Bronchial epithelial cell (primary cell): ENCODE measurements at regions not wholly inside any gene's neighbourhood (a gene's known extent, or its start where the extent isn't known, plus 50 kb on each side); places are given as distances from the start of the nearest gene placed in this dataset.

Source experiments
- DNase-seq: peaks from one replicate; pipeline ENCODE4 v3.0.0-alpha.2; 2010; ENCODE audit warnings: low read depth
- FAIRE-seq: peaks from 2 replicates; lab custom pipeline; 2011; peaks lifted over from hg19 to GRCh38; lab: Jason Lieb, UNC
- H3K27me3 ChIP-seq: 2 replicates; pipeline ENCODE4 v1.5.1; 2011; ENCODE audit warnings: low read length; ENCODE audit not compliant: control insufficient read depth, insufficient read depth
- H3K36me3 ChIP-seq: 2 replicates; pipeline ENCODE4 v1.5.1; 2011; ENCODE audit warnings: low read length; ENCODE audit not compliant: control insufficient read depth, insufficient read depth
- H3K4me3 ChIP-seq: 2 replicates; pipeline ENCODE4 v1.5.1; 2011; ENCODE audit warnings: mild to moderate bottlenecking, low read depth, low read length, control low read depth
- CTCF ChIP-seq: IDR thresholded peaks from 2 replicates; pipeline ENCODE4 v1.5.1; 2011; ENCODE audit warnings: mild to moderate bottlenecking, moderate library complexity, low read length, control low read depth, inconsistent platforms; ENCODE audit not compliant: insufficient read depth, severe bottlenecking

GRCh38 chr9:19937121-19937520, 148.3 kb upstream of the SLC24A2 start:
- H3K36me3 ChIP-seq = no peaks in the 10 kb centered on the region
- no peak for FAIRE-seq
- DNase-seq = no peak
- no peaks in the 10 kb centered on the region for H3K27me3 ChIP-seq
- TF ChIP-seq CTCF = no peak
- no peak overlapping the region for H3K4me3 ChIP-seq

DNA sequence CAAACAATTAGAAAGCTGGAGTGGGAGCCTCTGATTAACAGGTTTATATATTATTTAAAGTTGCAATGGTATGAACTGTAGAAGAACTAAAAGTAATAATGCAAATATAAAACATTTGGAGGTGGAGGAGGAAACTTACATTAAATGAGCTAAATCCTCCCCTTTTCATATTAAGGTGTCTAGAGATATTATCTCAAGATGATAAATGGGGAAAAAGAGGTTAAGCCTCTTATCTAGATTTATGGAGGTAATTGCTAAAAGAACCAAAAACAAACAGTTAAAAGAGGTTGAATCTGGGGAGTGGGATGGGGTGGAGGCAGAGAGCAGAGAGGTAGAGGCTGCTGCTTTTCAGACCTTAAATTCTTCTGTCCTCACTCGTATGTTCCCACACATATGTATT, 147.8 kb upstream of the SLC24A2 start:
- DNase-seq = no peak
- Histone ChIP-seq H3K27me3 (no peaks in the 10 kb centered on the region), H3K36me3 (no peaks in the 10 kb centered on the region), H3K4me3 (no peak overlapping the region)
- no peak for FAIRE-seq
- TF ChIP-seq CTCF = no peak

DNA sequence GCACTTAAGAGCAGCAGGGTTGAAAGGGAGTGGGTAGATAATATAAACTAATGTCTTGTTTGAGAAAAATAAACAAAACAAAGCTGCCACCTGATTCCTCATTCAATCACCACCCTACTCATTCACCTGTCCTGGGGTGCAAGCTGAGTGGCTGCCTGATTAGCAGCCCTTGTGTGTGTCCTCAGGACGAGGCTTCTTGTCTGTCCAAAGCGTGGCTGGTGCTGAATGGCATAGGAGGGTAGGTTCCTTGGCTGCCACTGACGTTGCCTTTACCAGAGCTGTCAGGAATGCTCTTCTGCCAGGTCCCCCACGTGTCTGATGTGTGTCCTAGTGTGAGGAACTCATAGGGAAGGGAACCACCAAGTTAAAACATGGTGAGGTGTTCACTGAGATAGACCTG, 146.6 kb upstream of the SLC24A2 start:
- FAIRE-seq (no peak), DNase-seq (no peak)
- Histone ChIP-seq H3K4me3 (no peak overlapping the region), H3K27me3 (no peaks in the 10 kb centered on the region), H3K36me3 (no peaks in the 10 kb centered on the region)
- no peak for TF ChIP-seq CTCF

DNA sequence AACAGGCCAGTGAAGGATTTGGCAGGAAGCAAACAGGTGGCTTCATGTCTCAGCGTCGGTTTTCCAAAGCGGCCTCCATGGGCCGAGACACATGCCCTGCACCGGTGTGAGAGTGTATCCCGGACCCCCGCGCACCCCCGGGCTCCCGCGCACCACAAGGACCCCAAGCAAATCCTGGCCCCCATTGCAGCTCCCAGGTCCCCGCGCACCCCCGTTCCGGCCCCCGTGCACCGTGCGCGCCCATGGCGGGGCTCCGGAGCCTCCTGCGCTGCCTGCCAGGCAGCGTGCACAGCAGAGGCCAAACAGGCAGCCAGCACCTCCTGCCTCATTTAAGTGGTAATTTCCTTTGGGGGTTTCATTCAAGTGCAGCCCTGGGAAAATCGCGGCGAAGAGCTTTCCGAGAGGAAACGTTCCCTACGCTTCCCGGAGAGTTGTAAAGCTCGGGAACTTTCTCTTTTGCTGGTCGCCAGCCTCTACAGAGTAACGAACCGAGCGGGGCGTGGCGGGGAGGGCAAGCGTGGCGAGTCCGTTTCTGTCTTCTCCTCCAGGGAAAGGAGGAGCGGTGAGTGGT, 145.5 kb upstream of the SLC24A2 start:
- DNase-seq = peak; percentile 8
- H3K27me3 ChIP-seq = no peaks in the 10 kb centered on the region
- no peak for FAIRE-seq
- no peaks in the 10 kb centered on the region for H3K36me3 ChIP-seq
- H3K4me3 ChIP-seq = peak overlapping the region; percentile 44
- TF ChIP-seq CTCF = no peak

- no peak overlapping the region for H3K4me3 ChIP-seq
- FAIRE-seq (no peak), DNase-seq (no peak)
- no peaks in the 10 kb centered on the region for H3K36me3 ChIP-seq
- no peaks in the 10 kb centered on the region for H3K27me3 ChIP-seq
- TF ChIP-seq CTCF = no peak
Observed at GRCh38 chr9:19931098-19931890, 142.5 kb upstream of the SLC24A2 start.
